ENCODE measurements at regions not wholly inside any gene's neighbourhood (a gene's known extent, or its start where the extent isn't known, plus 50 kb on each side); places are given as distances from the start of the nearest gene placed in this dataset.

DNA sequence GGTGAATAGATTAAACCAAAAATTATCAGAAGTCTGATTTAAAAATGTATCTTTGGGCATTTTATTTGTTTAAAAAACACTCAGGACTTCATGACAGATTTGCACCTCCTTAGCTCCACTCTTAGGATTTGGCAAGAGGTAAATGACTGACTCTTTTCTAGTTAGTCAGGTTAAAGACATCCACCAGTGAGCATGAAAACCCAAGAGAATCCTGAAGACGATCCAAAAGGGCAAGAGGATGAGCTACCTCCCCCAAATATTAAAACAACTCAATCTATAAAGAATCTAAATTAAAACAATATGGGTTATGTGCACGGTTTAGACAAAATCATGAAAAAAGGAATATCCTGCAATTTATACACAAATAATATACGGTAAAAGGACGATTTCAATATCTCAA lies 89.4 kb upstream of the OPRM1 start:
- Histone ChIP-seq H3K27ac (ENCODE audit: insufficient read depth, low read length) (no peak overlapping the region), H4K5ac (ENCODE audit: low read depth, low read length) (no peak overlapping the region), H3K56ac (ENCODE audit: extremely low read depth, insufficient read depth, low read length) (no peak overlapping the region), H4K8ac (ENCODE audit: low read depth in 2 of 2, low read length in 2 of 2) (no peak overlapping the region), H2BK20ac (ENCODE audit: low read depth, low read length) (no peak overlapping the region), H3K9me3 (ENCODE audit: control insufficient read depth, insufficient read depth, low read length) (peaks cover 6% of the 10 kb centered on the region; the same call in 1 of the 2 replicates), H3K36me3 (ENCODE audit: control insufficient read depth, insufficient read depth, low read length) (no peaks in the 10 kb centered on the region), H3K27me3 (ENCODE audit: control insufficient read depth, insufficient read depth, low read length) (no peaks in the 10 kb centered on the region), H3K4me2 (ENCODE audit: low read depth, low read length) (no peak overlapping the region), H4K91ac (ENCODE audit: insufficient read depth, low read depth, low read length) (no peak overlapping the region), H3K18ac (ENCODE audit: low read depth, low read length) (no peak overlapping the region), H3K4ac (ENCODE audit: low read depth, low read length) (no peak overlapping the region), H3K9ac (ENCODE audit: low read depth, low read length) (no peak overlapping the region), H2AFZ (replicated peaks; ENCODE audit: low read length, poor library complexity) (no peak overlapping the region), H3K4me3 (ENCODE audit: insufficient read depth, low read depth, low read length) (no peak overlapping the region), H4K20me1 (ENCODE audit: insufficient read depth, low read length) (no peaks in the 10 kb centered on the region), H2AK9ac (replicated peaks; ENCODE audit: low read depth, low read length, poor library complexity) (no peak overlapping the region), H3K9me1 (ENCODE audit: insufficient read depth, low read length) (no peaks in the 10 kb centered on the region), H3K23ac (ENCODE audit: low read depth, low read length) (no peak overlapping the region), H3K79me1 (ENCODE audit: low read depth in 1 of 2, low read length in 2 of 2) (no peaks in the 10 kb centered on the region), H2BK15ac (ENCODE audit: low read depth, low read length) (no peak overlapping the region), H3K4me1 (ENCODE audit: control insufficient read depth, insufficient read depth, low read length) (no peaks in the 10 kb centered on the region), H2AK5ac (ENCODE audit: low read depth, low read length) (no peak overlapping the region), H2BK120ac (ENCODE audit: low read depth, low read length) (no peak overlapping the region), H3K14ac (replicated peaks; ENCODE audit: low read depth, low read length) (no peak overlapping the region), H2BK5ac (ENCODE audit: low read depth, low read length, poor library complexity, severe bottlenecking) (no peak overlapping the region)
- ChIA-PET POLR2A (ENCODE audit: unreplicated experiment) (no interaction called here), CTCF (no interaction called here)
- no CpG with 5 or more reads among the region's 4 CpGs for WGBS, 2 experiments (ENCODE audit: extremely low coverage in 2 of 2, insufficient read length in 1 of 2)
- dilution Hi-C loops (cut with HindIII; ENCODE audit: low sequenced_read_pairs, unreplicated experiment) = no loop called here
- DNase-seq (no peak), ATAC-seq (ENCODE audit: low read depth) (no peak)
- TF ChIP-seq FOS (IDR thresholded peaks at IDR 0.05; ENCODE audit: low read depth, low read length) (no peak), NFE2L2 (IDR thresholded peaks at IDR 0.05; ENCODE audit: low read depth, low read length) (no peak), MXI1 (IDR thresholded peaks at IDR 0.05; ENCODE audit: borderline replicate concordance, low read depth, low read length) (no peak), RCOR1 (IDR thresholded peaks at IDR 0.05; ENCODE audit: insufficient replicate concordance, low read length) (no peak), RFX5 (IDR thresholded peaks at IDR 0.05; ENCODE audit: low read depth, low read length) (no peak), CEBPB (IDR thresholded peaks at IDR 0.05; ENCODE audit: low read depth, low read length) (no peak), SMC3 (IDR thresholded peaks at IDR 0.05; ENCODE audit: low read depth, low read length) (no peak), MAZ (IDR thresholded peaks at IDR 0.05; ENCODE audit: borderline replicate concordance, low read depth, low read length) (no peak), MAFK (IDR thresholded peaks at IDR 0.05; ENCODE audit: low read depth, low read length) (no peak)
- TF ChIP-seq, protein P1, sequence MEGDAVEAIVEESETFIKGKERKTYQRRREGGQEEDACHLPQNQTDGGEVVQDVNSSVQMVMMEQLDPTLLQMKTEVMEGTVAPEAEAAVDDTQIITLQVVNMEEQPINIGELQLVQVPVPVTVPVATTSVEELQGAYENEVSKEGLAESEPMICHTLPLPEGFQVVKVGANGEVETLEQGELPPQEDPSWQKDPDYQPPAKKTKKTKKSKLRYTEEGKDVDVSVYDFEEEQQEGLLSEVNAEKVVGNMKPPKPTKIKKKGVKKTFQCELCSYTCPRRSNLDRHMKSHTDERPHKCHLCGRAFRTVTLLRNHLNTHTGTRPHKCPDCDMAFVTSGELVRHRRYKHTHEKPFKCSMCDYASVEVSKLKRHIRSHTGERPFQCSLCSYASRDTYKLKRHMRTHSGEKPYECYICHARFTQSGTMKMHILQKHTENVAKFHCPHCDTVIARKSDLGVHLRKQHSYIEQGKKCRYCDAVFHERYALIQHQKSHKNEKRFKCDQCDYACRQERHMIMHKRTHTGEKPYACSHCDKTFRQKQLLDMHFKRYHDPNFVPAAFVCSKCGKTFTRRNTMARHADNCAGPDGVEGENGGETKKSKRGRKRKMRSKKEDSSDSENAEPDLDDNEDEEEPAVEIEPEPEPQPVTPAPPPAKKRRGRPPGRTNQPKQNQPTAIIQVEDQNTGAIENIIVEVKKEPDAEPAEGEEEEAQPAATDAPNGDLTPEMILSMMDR (conservative IDR thresholded peaks at IDR 0.05; ENCODE audit: low read depth, low read length) = no peak
- TF ChIP-seq, protein P2, sequence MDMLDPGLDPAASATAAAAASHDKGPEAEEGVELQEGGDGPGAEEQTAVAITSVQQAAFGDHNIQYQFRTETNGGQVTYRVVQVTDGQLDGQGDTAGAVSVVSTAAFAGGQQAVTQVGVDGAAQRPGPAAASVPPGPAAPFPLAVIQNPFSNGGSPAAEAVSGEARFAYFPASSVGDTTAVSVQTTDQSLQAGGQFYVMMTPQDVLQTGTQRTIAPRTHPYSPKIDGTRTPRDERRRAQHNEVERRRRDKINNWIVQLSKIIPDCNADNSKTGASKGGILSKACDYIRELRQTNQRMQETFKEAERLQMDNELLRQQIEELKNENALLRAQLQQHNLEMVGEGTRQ (IDR thresholded peaks at IDR 0.05; ENCODE audit: low read depth, low read length) = no peak
- intact Hi-C loops (cut with micrococcal nuclease) = no loop called here
- BruUV-seq (replicated peaks) = no TSS peak
- in situ Hi-C loops (cut with MboI; ENCODE audit: low sequenced_read_pairs) = no loop called here
